KG1 (cell line): ENCODE measurements at regions not wholly inside any gene's neighbourhood (a gene's known extent, or its start where the extent isn't known, plus 50 kb on each side); places are given as distances from the start of the nearest gene placed in this dataset.
"Not testable (repeated sequence)": the region's sequence is repeated elsewhere in the genome, so short reads cannot be mapped to it uniquely, and the experiment has no call there.

Source experiments
- DNase-seq: peaks from one replicate; lab custom pipeline; 2025; lab: John Stamatoyannopoulos, UW

GRCh38 chr5:4570047-4570995, 569.8 kb upstream of the ADAMTS16 start:
- no peak for DNase-seq

- no peak for DNase-seq
Observed at GRCh38 chr5:4571248-4571948, 568.7 kb upstream of the ADAMTS16 start.

GRCh38 chr5:4572311-4573100, 567.6 kb upstream of the ADAMTS16 start:
- no peak for DNase-seq

- no peak for DNase-seq
Observed at GRCh38 chr5:4575608-4576007, 564.5 kb upstream of the ADAMTS16 start.

GRCh38 chr5:4576161-4576748, 563.9 kb upstream of the ADAMTS16 start:
- DNase-seq = no peak

GRCh38 chr5:4576908-4577307, 563.2 kb upstream of the ADAMTS16 start:
- DNase-seq = no peak

- DNase-seq = no peak
Observed at GRCh38 chr5:4579679-4580078, 560.5 kb upstream of the ADAMTS16 start.

- DNase-seq = no peak
Observed at GRCh38 chr5:4580772-4581171, 559.4 kb upstream of the ADAMTS16 start.

- DNase-seq = no peak
Observed at GRCh38 chr5:4581289-4581688, 558.8 kb upstream of the ADAMTS16 start.

GRCh38 chr5:4584982-4585381, 555.1 kb upstream of the ADAMTS16 start:
- DNase-seq = no peak

GRCh38 chr5:4613440-4613839, 526.7 kb upstream of the ADAMTS16 start:
- no peak for DNase-seq

GRCh38 chr5:4614088-4614487, 526.0 kb upstream of the ADAMTS16 start:
- DNase-seq = no peak

- DNase-seq = not testable (repeated sequence)
Observed at GRCh38 chr5:4615369-4615768, 524.8 kb upstream of the ADAMTS16 start.

GRCh38 chr5:4625206-4625896, 514.8 kb upstream of the ADAMTS16 start:
- no peak for DNase-seq

- no peak for DNase-seq
Observed at GRCh38 chr5:4627131-4627530, 513.0 kb upstream of the ADAMTS16 start.

- no peak for DNase-seq
Observed at GRCh38 chr5:4627929-4628328, 512.2 kb upstream of the ADAMTS16 start.

GRCh38 chr5:4628645-4629385, 511.3 kb upstream of the ADAMTS16 start:
- DNase-seq = no peak

GRCh38 chr5:4630031-4630430, 510.1 kb upstream of the ADAMTS16 start:
- DNase-seq = no peak

- no peak for DNase-seq
Observed at GRCh38 chr5:4634342-4634741, 505.8 kb upstream of the ADAMTS16 start.

- DNase-seq = no peak
Observed at GRCh38 chr5:4636378-4636777, 503.8 kb upstream of the ADAMTS16 start.

- no peak for DNase-seq
Observed at GRCh38 chr5:4639946-4640345, 500.2 kb upstream of the ADAMTS16 start.
